HG02588 (cell line): ENCODE measurements at regions not wholly inside any gene's neighbourhood (a gene's known extent, or its start where the extent isn't known, plus 50 kb on each side); places are given as distances from the start of the nearest gene placed in this dataset.
A peak's percentile ranks its signal among the peaks of the same experiment; 100 is the strongest.
"Not testable (repeated sequence)": the region's sequence is repeated elsewhere in the genome, so short reads cannot be mapped to it uniquely, and the experiment has no call there.

Source experiments
- ATAC-seq: cut with Tn5 transposase; IDR thresholded peaks from one replicate; pipeline ENCODE4 v1.9.1; 2021; ENCODE audit warnings: mild to moderate bottlenecking, moderate library complexity; ENCODE audit not compliant: unreplicated experiment

DNA sequence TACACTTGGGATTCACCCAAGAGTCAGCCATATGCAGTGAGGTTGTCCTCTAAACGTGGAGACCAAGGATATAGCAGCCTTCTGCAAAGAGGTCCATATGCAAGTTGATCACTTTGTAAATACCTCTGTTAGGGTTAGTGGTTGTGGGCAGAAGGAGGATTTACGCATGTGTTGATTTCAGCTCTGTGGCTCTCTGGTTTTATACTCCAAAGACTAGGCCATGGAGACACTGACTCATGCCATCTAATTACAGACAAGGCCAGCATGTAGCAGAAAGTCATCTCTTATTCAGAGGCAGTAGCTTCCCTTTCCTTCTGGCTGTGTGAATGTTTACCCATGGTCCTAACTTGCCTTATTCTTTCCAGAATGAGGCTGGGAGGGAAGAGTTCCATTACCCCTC, 140.9 kb upstream of the GOLGA6L4 start:
- not testable (repeated sequence) for ATAC-seq

DNA sequence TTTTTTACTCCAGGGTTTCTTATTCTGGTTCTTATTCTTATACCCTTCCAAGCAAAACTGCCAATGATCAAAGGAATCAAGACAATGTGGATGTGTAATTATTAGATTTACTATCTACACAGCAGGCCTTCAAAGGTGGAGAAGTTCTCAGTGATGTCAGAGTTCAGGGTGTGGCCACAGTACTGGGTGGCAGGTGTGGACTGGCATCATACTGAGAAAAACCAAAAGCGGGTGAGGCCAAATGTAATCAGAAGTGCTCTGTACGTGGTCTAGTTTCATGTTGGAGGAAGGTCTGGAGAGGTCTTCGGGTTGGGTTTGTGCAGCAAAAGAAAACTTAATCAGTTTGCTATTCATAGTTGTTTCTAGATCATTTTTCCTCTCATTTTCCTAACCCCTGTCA, 138.5 kb upstream of the GOLGA6L4 start:
- not testable (repeated sequence) for ATAC-seq

DNA sequence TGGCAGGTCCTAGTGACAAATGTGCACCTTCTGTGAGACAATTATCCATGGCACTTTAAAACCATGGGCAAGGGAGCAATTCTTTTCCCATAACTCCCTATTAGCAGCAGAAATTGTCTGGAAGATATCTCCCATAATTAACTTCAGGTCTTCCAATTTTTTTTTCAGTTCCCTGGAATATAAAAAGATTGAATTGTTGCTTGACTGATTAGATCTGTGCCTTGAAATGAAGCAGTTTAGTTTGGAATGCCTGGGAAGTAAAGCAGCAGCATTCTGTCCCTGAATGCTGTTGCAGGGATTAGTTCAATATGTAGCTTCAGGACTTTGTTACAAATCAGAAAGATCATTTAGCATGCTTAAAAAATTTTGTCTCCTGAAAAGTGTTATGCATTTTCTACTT, 137.0 kb upstream of the GOLGA6L4 start:
- ATAC-seq: no peak

DNA sequence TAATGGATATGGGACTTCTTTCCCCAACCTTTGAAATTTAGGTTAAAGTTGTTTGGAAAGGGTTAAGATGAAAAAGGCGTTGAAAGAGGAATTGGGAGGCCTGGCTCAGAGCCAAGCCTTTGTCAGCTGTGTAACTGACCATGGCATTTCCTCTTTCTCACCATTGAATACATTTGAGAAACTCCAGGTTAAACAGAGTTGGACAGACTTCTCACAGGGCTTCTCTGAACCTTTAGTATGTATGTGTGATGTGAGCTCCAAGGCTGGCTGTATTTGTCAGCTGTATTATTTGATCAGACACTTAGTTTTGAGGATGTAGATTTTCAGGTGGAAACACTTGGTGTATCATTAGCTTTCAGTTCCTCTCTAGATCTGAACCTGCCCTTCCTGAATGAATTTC, 136.4 kb upstream of the GOLGA6L4 start:
- no peak for ATAC-seq

DNA sequence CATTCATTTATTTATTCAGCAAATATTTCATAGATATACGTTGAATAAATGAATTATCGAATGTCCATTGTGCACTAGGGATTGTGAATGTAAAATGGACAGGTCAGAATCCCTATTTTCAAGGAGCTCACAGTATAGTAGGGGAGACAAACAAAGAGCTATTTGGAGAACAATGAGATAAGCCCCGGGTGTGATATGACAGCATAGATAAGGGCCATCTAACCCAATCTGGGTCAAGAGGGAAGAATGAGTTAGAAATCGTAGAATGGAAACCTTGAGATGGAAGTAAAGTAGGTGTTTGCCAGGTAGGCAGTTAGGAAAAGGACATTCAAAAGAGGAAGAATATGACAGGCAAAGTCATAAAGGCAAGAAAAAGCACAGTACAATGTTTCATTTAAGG, 132.2 kb upstream of the GOLGA6L4 start:
- no peak for ATAC-seq

DNA sequence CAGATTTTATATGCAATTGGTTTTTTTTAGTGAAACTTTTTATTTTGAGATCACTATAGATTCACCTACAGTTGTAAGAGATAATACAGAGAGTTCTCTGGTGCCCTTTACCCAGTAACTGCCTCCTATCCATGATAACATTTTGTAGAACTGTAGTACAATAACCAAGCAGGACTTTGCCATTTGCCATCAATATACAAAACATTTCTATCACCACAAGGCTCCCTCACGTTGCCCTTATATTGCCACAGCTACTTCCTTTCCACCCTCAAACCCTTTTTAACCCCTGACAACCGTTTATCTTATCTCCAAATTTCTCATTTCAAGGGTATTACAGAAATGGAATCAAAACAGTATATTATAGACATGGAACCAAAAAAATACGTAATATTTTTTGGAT, 130.7 kb upstream of the GOLGA6L4 start:
- no peak for ATAC-seq

DNA sequence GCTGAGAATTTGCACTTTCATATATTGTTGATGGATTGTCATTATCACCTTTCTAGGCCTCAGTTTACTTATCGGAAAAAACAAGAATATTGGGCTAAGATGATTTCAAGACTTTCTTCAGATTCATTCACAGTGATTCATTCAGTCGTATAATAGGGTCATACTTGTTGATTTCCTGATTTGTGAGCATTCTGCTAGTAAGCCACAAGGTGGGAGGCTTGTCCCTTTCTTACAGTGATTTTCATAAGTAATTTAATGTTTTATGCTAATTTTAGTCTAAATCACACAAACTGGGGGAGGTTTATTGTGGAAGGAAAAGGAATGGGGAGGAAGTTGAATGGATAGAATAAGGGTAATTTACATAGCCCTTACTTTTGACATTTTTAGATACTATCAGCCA, 126.8 kb upstream of the GOLGA6L4 start:
- ATAC-seq: no peak

DNA sequence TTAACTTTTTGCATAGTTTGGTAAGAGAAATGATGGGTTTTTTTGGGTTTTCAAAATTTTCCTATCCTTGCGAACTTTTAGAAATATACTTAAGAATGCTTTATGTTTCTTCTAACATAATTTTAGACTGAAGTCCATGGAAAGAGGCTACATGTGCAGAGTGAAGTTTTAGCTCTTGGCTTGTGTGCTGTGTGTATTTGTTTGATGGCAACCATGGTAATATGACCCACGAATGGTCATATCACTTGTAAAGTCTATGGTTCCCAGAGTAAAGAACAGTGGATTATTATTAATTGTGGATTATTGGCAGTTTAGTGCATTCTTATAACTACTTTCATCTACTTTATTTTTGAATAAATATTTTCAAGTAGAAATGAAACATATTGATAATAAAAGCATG, 124.0 kb upstream of the GOLGA6L4 start:
- ATAC-seq: no peak

DNA sequence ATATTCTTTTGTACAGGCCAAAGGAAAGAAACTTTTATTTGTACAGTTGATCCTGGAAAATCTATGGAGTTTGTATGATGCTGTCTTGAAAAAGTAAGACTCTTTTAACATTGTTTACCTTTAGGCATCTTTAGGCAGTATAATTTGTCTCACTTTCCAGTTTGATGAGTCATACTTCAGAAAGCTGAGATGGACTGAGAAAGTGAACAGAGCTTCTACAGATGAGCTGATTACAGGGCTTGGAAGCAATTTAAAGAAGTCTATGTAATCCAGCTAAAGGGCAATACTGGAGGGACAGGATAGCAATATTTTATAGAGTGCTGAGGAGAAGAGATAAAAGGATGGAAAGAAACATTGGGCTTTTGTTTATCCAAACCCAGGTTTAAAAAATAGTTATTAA, 123.5 kb upstream of the GOLGA6L4 start:
- no peak for ATAC-seq

DNA sequence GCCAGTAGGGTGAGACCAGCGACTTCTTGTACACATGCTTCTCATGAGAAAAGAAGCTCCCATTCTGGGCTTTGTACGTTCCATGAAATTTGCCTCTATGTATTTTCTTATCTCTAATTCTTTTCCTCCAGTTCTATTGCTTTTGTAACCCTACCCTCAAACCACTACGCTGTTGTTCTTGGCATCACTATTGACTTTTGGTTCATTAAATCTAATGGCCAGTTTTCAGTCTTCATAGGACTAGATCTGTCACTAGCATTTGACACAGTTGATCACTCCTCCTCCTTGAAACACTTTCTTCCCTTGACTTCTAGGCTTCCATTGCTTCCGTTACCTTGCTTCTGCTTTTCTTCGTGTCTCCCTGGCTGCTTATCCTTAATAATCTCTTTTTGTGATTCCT, 121.7 kb upstream of the GOLGA6L4 start:
- no peak for ATAC-seq

DNA sequence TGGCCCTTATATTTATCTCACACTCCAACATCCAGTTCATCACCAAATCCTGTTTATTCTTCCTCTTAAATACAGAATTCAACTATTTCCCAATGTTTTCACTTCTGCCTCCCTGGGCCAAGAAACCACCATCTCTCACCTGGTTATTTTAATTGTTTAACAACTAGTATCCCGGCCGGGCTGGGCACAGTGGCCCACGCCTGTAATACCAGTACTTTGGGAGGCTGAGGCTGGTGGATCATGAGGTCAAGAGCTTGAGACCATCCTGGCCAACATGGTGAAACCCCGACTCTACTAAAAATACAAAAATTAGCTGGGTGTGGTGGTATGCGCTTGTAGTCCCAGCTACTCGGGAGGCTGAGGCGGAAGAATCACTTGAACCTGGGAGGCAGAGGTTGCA, 120.9 kb upstream of the GOLGA6L4 start:
- not testable (repeated sequence) for ATAC-seq

DNA sequence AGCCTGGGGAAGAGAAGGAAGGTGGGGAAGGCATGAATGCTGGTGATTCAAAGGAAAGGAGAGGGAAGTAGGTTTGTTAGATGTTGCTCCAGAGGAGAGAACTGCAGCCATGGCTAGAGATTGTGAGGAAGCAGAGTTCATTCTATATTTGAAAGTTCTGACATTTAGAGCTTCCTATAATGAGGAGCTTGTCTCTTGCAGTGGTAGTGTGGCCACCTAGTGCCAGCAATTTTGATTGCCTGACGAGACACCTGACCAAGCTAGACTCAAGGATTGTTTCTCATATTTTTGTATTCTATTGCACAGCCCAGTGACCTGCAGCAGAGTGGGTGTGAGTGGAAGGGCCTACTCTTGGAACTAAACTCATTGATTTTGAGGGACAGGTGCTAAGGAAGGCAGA, 116.2 kb upstream of the GOLGA6L4 start:
- not testable (repeated sequence) for ATAC-seq

DNA sequence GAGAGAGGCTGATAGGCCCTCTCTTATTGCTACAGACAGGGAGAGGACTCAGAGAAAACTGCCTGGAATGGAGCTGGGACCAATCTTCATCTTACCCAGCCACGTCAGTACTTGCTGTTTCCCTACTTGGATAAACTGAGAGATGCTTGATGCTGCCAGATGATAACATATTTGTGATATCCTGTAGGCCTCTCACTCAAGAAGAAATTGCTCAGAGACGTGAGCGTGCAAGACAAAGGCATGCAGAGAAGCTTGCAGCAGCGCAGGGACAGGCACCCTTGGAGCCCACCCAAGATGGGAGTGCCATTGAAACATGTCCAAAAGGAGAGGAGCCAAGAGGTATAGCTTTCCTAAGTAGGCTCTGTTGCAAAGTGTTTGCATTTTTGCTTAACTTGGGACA, 114.7 kb upstream of the GOLGA6L4 start:
- not testable (repeated sequence) for ATAC-seq

DNA sequence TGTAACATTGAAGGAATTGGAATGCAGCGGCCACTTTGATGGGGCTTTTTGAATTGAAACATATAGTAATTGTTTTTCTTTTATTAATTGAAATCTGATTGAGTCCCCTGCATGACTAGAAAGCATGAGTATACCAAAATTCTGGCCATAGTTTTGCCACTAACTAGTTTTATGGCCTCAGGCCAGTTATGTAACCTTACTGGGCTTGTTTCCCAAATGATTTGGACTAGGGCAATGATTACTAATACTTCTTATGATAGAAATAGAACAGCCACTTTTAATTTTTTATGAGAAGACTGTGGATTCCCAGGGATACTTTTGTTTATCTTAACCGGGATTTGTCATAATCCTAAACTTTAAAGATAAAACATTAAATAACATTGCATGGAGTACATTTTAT, 106.9 kb upstream of the GOLGA6L4 start:
- not testable (repeated sequence) for ATAC-seq

DNA sequence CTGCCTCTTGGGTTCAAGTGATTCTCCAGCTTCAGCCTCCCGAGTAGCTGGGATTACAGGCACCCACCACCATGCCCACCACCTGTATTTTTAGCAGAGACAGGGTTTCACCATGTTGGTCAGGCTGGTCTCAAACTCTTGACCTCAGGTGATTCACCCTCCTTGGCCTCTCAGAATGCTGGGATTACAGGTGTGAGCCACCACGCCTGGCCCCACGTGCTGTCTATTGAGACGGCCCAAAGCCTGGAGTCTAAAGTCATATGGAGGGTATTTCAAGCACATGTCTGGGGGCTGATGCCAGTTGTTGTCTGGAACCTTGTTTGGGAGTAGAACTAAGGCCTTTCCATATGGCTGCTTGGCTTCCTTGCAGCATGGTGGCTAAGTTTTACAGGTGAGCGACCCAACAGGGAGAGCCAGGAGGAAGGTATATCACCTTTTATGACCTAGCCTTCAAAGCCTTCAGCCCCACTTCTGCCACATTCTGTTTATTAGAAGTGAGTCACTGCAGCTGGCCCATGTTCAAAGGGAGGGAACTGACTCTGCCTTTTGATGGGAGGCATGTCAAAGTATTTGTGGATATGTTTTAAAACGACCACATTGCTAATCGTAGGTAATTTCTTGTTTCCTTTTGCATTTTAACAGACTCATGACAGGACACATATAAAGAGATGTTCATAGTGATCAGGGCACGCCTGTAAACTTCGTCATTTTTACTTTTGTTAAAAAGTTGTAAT, 105.3 kb upstream of the GOLGA6L4 start:
- ATAC-seq: not testable (repeated sequence)

DNA sequence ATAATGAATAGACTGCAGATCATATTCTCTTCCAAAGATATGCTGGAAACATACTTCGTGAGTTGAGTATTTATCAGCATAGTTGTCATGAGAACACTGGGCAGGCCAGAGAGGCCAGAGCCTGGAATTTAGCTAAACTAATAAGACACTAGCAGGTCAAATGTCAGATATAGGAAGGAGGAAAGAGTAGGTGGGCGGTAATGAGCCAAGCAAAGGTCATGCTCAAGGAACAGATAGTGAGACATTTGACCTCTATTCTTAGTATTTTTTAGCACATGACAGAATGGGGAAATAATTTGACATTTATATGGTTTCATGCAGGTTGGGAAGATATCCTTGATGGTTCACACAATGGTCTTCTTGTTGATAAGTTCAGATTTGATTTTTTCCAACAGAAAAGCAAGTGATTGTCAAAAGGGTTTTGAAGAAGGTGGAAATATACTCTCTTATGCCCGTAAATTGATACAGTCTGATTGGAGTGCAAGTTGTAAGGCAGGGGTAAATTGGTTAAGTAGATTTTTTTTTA, 99.6 kb upstream of the GOLGA6L4 start:
- ATAC-seq: not testable (repeated sequence)

DNA sequence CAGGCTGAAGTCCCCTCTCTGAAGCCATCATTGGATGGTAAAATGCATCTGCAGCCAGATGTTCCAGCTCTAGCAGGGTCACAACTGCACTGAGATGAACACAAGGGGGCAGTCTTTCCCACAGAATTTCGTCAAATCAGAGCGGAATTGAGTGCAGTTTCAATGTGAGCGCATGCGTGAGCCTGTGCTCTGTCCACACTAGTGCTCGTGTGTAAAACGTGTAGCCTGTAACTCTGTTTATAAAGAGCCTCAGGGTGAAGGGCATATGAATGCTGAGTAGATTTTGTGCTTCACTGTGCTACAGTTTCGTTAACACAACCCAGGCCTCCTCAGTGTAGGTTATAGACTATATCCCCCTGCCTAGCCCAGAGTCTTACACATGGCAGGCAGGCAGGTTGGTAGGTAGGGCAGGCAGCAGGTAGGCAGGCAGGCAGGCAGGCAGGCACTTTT, 92.7 kb upstream of the GOLGA6L4 start:
- ATAC-seq: peak; percentile 91

DNA sequence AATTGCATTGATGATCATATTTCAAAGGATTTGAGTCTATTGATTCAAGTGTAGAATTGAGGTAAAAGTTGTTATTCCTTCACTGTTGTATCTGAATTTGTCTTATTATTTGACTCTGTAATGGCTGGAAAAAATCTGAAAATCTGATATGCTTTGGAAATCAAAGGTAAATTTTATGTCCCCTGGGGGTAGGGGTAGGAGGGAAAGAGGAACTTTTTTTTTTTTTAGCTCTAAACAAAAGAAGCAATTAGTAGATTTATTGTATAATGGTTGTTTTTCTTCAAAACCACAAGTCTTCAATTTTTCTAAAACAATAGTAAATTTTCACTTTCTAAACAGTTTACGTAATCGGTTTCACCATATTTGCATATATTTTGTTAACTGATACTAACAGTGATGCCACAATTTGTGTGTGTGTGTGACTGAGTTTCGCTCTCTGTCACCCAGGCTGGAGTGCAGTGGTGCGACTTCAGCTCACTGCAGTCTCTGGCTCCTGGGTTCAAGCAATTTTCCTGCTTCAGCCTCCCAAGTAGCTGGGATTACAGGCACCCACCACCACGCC, 91.7 kb upstream of the GOLGA6L4 start:
- no peak for ATAC-seq

DNA sequence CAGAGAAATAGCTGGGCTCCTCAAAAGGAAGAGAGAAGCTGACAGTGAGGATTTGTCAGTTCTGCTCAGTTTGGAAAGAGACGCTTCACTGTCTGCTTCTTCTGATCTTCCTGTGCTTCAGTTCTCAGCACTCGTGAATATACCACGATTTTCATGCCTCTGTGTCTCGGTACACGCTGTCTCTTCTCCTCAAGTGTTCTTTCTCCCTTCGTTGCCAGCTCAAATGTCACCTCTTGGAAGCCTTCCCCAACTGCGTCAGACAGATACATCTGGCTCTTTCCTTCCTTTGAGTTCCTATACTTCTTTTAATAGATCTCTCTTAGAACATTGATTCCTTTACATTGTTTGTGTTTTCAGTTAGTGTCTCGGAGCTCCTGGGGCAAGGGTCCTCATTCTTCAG, 90.6 kb upstream of the GOLGA6L4 start:
- not testable (repeated sequence) for ATAC-seq

DNA sequence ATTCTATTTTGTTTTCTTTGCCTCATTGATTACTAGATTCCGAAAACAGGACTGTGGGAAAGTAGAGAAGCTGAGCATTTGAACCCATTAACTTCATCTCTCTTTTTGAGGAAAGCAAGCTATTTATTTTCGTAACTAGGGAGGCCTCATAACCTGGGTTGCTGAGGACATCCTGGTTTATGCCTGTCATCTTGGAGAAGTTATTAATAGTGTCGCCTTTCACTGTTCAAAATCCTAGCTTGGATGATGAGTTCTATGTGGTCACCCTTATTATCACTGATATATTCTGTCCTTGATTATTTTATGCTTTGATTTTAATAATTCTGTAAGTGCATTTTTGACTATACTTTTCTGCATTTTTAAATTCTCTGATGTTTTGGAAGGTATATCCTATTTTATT, 89.3 kb upstream of the GOLGA6L4 start:
- not testable (repeated sequence) for ATAC-seq

DNA sequence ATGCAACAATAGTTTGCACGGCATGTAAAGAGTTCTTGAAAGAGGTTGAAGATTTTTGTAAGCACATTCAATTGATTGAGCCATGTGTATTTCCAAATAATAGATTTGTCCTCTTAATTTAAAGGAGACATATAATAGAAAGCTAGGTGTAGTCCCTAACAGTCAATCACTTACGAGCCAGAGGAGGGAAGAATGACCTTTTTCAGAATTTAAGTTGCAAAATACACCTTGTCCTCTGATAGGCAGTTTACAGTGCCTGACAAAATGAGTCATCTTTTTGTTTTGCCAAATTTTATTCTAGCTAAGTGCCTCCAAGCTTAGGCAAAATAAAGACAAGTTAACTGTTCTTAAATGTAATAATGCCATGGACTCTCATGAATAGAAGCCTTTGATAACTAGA, 88.3 kb upstream of the GOLGA6L4 start:
- not testable (repeated sequence) for ATAC-seq

DNA sequence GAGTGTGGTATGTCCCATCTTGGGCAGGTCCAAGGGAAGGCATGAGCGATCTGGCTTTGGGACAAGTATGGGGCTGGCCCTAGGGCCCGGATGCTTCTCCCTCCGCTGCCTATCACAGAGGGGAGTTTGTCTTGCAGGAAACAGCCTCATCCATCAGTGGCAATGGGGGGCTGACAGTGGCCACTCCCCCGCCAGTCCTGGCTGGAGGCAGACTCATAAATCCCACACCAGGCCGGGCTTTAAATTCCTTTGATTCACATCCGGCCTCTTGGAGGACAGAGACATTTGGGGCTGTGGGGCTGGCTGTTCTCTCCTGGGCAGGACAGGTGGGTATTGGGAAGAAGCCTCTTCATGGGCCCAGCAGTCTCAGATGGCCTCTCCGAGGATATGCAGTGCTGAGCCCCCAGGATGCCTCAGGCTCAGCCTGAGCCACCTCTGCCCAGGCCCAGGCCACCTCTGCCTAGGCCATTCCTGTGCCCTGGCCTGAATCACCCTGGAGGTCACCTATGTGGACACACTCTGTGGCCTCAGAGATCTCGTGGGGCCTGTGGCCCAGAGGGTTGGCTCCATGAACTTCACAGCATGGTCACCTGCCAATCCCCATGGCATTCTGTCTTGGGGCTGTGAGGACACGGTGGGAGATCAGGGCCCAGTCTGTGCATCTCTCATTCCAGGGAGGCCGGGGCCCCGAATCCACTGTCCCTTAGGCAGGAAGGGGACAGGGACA, 84.2 kb upstream of the GOLGA6L4 start:
- no peak for ATAC-seq
